ENCODE measurements at regions not wholly inside any gene's neighbourhood (a gene's known extent, or its start where the extent isn't known, plus 50 kb on each side); places are given as distances from the start of the nearest gene placed in this dataset.

DNA sequence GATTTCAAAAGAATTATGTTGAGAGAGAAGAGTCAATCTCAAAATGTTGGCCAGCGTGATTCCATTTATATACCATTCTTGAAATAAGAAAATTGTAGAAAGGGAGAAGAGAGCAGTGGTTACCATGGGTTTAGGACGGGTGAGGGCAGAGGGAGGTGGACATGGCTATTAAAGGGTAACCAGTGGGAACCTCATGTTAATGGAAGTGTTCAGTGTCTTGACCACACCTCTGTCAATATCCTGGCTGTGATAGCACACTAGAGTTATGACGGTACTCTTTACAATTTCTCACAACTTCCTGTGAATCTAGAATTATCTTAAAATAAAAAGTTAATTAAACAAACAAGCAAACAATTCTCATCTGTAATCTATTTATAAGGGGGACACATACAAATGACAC lies 821.2 kb downstream of the VRK1 start:
- no peak for DNase-seq

DNA sequence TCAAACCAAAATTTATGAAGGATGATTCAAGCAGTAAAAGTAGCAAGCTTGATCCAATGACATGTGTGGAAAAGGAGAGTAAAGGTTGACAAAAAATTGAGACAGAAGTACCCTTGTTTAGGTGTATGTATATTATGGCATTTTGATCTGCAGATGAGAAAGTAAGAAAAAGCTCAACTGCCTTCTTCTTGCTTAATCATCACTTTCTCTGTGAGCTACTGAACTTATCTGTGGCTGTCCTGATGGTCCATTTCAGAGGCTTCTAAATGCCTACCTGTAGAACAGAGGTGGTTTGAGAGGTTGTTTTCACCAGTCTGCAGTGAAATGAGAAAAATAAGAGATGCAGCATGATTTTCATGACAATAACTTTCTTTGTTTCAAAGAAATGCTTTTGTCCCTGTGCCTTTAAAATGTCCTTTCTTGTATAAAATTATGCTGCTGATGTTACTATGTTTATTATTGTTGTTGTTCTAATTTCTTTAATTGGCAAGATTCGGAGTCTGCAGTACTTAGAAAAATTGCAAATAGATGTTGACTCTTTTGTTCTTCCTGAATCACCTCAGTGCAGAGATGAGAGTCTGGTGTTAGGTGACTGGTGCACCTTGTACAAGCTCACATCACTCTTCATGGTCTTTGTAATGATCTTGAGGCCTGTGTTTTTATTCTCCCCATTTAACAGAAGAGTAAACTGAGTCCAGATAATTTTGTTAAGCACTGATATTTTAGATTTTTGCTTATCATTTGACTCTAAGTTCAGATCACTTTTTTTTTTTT lies 821.9 kb downstream of the VRK1 start:
- DNase-seq, result no peak

DNA sequence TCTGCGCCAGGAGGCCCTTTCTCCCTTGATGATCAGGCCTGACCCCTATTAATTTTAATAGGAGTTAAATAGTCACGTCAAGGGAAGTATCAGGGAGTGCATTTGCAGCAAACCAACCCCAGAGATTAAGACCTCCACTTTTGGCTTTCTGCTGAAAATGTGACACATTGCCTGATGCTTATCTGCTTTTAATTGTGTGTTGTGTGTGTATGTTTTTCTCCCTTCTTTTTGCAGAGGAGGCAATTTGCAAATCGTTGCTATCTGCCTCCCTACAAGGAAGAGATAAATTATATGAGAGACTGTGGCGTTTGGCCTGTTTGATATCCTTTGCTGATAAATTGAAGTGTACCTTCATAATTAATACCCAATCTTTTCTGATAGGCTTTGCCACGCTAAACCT lies 822.9 kb downstream of the VRK1 start:
- DNase-seq, result no peak

DNA sequence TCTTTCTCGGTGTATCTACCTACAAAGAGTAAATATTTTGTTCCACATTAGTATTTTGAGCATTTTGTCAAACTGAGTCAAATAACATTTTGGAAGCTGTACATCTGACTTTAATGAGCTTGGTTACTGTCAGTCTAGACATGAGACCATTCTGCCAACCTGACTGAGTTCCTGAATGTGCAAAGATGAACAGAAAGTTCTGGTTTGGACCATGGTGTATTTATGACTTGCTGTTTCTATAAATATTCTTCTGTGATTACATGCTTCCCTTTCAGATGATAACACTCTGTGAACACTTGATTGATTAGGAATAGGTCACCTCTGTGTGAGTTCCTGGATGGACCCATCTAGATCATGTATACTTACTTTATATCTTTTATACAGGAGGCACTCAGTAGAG lies 827.8 kb downstream of the VRK1 start:
- DNase-seq, result no peak

DNA sequence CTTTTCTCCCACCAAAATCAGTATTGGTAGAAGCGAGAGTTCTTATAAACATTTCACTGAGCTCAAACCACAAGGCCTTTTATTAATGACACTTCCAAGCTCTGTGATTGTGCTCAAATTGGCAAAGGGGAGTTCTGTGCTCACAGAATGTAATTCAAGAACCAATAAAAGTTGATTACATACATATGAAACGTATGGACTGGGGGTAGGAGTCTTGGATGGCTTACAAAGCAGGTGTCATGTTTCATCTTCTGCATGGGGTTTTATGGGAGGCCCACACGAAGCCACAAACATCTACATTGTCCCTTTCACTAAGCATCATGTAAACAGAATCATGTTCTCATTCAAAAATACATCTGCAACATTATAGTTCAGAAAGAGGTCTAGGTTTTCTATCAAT lies 828.3 kb downstream of the VRK1 start:
- DNase-seq, result no peak

DNA sequence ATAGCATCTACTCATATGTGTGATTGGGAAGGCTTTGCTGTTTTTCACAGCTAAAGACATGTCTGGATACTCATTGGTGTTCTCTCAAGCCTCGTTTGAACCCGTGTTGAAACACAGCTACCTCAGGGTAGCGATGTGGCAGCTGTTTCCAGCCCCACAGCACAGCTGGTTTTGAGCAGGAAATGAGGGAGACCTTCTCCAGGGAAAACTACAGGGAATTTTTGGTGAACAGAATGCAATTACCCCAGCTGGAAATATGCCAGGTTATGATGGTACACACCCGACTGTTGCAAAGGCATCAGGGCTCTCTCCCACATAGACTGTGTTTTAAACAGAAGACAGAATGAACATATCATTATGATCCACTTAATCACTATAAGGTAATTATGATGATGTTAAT lies 828.9 kb downstream of the VRK1 start:
- DNase-seq, result no peak

DNA sequence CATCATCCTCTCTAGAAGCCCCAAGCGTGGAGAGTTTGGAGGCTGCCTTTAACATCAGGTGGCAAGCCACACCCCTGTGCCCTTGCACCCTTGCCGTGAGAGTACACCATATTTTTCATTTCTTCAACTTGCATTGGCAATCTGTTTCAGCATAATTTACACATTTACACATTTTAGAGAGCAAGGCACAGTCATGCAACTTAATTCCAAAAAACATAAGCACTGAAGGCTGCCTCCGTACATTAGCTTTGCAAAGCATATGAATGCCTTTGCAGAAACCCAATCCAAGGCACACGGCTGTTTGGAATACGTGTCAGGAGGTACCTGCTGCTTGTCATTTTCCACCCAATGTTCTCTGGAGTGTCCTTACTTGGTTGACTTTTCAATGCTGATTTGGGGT lies 833.1 kb downstream of the VRK1 start:
- DNase-seq, result no peak

DNA sequence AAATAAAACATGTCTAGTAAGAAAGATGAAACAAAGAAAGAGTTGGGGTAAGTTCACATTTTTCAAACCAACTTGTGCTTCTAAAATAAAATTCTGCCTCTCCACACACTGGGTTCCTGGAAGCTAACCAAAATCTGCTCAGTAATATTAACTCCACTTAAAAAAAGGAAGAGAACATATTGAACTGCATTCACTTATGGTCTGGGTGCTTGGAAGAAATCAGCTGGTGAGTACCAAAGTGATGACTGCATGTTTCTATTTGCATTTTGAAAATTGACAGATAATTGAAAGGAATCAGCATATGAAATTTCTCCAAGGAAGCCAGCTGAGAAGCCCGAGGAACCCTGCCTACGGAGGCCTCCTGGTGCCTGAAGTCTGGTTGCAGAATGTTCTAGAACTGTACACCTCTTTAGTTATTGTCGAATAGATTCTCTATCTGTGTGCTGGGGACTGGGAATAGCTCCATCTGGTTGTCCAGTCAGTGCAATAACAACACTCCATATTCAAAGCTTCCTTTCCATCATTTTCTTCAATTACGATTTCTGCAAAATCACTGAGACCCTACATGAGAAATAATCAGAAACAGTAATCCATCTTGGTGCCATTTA lies 836.1 kb downstream of the VRK1 start:
- DNase-seq, result no peak

DNA sequence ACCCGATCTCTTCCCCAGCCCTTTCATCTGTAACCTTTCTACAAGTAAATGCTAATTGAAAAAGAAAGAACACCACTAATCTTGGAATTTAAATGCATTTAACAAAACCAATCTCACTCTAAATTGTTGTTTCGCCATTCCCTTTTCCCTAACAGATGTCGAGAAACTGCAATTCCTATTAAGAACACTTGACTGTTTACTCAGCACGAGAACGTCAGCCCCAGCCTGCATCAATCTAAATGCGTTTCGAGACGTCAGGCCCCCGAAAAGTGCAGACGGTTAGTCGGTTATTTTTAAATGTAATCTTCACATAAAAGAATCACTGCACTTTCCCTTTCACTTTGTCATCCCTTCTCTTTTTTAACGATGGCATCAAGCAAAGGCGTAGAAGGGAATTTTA lies 837.6 kb downstream of the VRK1 start:
- no peak for DNase-seq

DNA sequence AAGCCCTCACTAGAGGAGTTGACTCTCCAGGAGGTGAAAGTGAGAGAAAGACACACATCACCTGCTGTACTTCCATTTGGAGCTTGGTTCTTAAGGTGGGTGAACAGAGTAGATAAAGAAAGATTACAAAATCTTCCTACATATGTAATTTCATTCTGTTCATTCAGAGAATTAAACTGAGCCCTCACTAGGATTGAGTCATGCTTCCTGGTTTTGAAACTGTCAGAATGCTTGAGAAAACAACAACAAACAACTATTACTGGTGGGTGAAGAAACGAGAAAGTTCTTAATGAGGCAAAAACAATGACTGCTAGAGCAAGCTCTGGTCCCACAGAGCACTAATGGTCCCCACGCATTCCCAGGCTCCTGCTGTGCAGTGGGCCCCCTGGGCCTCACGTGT lies 841.7 kb downstream of the VRK1 start:
- DNase-seq, result no peak

DNA sequence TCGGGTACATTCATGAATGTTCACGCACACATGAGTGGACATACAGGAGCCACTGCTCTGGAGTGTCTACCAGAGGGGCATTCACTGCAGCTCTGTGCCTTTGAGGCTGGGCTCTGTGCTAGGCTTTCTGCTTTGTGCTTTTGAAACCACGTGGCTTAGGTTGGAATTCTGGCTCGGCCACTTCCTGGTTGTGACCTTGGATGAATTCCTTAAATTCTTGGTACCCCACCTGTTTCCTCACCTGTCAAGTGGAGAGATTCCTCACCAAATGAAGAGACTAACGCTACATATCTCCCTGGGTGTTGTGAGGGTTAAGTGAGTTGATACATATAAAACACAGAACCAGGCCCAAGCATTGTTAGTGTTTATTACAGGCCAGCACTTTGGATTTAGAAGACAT lies 842.8 kb downstream of the VRK1 start:
- no peak for DNase-seq

DNA sequence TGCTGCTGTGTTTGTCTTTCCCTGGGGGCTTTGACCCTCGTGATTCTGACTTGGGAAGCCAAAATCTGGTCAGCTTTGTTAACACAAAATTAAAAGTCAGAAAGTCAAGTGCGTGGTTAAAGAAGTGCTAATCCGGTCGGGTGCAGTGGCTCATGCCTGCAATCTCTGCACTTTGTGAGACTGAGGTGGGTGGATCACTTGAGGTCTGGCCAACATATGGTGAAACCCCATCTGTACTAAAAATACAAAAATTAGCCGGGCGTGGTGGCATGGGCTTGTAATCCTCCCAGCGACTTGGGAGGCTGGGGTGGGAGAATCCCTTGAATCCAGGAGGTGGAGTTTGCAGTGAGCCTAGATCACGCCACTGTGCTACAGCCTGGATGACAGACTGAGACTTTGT lies 844.6 kb downstream of the VRK1 start:
- DNase-seq, result no peak

DNA sequence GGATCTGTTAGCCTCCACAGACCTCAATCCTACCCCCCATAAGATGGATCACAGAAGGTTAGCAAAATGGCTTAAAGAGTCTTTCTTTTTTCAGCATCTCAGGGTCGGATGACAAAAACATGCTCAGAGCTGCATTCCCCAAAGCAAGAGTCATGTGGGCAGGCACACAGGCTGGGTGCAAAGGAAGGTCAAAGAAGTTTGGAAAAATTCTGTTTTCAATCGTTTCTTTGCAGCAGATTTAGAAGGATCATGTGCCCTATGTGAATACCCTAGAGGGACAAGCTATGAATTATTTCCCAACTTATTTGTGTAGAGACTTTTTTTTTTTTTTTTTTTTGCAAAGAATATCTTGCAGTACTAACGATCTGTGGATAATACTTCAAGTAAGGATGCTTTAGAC lies 845.4 kb downstream of the VRK1 start:
- no peak for DNase-seq

DNA sequence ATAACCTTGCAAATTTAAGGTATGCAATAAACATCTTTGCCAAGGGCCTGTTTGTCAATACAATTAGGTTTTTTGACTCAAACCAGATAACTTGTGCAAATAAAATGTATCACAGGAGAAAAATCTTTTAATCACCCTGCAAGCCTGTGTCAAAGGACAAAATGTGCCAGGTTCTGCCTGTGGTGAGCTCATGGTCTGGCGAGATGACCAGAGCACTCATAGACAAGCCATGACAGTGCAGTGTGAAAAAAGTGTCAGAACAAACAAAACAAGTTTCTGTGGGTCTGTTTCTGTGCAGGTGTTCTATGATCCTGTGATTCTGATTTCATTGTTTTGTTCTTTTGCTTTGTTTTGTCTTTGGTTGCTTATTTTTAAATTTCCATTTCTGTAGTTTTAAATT lies 847.2 kb downstream of the VRK1 start:
- DNase-seq, result no peak

DNA sequence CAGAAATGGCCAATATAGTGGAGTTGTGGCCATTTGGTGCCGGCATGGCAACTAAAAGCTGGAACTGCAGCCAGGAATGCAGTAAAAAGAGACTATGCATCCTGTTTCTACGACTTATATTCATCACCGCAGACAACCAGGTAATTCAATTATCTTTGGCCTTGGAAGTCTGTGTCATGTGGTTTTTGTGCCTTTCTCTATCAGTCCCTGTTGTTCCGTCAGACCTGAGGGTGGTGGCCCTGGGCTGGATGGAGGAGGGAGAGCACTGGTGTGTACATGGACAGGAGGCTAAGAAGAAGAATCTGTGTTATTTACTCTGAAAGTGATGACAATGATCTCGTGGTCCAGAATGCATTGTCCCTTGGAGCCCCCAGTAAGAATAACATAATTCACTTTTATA lies 852.6 kb downstream of the VRK1 start:
- no peak for DNase-seq

DNA sequence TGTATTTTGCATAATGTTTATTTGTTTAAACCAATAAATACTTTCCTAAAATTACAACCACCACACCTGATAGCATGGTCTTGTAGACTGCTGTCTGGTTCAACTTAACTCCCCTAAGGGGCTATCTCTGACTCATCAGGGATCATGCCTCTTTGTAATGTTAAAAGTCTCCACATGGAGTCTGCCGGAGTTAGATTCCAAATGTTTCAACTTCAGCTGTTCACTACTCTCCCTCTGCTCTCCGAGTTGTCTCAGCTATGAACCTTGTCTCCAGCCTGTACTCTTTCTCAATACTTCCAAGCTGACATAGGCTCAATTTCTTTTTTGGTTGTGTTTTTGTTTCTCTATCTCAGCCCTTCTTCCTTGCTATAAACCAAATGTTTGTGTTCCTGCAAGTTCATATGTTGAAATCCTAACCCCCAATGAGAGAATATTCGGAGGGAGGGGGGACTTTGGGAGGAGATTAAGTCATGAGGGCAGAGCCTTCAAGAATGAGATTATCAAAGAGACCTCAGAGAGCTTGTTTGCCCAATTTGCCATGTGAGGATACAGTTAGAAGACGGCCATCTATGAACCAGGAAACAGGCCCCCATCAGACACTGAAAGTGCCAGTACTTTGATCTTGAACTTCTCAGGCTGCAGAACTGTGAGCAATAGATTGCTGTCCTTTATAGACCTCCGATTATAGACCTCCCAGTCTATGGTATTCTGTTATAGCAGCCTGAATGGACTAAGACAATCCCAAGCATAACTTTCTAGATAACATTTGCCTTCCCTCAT lies 858.2 kb downstream of the VRK1 start:
- no peak for DNase-seq

DNA sequence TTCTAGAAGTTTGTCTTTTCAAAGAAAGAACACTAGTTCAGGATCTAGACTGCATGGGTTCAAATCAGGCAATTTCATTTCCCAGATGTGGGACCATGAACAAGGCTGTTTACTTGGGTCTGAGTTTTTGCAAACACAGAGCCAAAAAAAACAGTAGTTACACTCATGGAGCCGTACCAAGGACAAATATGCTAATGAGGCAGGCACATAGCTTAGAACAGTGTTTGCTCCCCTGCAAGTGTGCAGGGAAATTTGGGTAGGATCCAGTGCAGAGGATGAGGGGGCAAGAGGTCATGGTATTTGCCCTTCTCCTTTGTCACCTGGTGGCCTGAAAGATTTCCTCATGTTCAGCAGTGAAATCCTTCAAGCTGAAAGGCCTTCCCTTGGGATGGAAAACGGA lies 860.4 kb downstream of the VRK1 start:
- no peak for DNase-seq

DNA sequence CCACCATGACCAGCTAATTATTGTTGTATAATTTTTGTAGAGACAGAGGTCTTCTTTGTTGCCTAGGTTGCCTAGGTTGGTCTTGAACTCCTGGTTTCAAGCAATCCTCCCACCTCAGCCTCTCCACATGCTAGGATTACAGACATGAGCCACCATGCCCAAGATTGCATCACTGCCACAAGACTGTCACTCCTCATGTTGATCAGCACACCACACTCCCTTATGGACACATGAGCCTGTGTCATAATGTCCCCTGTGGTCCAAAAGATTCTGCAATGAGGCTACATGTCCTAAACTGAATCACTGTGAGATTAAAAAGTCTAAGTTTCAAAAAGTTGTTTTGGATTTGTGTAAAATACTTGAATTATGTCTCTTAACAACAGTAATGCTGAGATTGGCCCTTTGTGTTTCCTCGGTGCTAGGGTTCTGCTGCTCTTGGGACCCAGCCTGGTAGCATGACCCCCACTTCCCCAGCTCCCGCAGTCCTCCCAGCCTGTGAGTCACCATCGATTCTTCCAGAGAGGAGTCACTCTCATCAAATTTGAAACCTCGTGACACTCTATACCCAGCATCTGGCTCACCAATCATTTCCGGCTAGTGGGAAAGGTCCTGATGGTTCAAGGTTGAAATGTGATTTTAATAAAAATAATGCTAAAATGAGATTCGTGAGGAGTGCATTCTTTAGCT lies 890.9 kb downstream of the VRK1 start:
- no peak for DNase-seq

DNA sequence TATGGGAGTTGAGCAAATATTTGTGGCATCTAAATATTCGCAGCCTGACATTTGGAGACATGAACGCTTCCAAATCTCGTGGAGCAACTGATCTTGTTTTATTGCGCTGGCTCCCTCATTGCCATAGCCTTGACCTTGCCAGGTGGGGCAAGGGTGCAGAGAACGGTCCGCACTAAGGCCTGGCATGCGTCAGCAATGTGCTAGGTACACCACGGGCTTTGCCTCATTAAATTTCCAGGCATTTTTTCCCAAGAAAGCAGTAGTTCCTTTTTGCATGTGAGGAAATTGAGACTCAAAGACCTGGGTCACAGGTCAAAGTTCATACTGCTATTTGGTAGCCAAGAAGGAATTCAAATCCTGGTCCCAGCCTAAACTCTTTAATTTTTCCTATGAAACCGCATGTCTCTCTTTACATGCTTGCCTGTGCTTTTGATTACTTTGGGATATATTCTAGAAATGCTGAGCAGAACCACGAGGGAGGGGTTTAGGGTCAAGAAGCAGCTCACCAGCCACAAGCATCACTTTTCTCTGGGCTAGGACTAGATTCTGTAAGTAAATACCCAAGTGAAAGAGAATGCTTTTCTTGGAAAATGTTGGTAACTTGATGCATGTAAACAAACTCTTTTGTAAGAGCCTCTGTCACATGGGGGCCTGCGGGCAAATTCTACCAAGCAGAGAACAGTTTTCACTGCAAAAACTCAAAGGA lies 891.6 kb downstream of the VRK1 start:
- no peak for DNase-seq

DNA sequence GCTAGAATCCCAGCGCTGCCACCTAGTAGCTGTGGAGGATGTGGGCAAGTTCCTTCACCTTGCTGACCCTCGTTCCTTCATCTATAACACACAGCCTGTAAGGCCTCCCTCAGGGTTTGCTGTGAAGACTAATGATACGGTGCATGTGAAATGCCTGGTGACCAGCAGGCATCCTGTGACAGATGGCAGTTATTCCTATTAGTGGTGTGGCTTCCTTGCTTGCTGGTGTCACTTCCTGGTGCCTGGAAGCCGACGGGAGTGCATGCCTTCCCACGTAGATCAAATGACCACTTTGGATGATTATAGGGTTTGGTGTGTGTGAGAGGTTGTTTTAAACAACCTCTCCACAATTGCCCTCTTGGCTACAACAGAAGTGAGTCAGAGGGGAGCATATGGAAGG lies 894.9 kb downstream of the VRK1 start:
- DNase-seq, result no peak

DNA sequence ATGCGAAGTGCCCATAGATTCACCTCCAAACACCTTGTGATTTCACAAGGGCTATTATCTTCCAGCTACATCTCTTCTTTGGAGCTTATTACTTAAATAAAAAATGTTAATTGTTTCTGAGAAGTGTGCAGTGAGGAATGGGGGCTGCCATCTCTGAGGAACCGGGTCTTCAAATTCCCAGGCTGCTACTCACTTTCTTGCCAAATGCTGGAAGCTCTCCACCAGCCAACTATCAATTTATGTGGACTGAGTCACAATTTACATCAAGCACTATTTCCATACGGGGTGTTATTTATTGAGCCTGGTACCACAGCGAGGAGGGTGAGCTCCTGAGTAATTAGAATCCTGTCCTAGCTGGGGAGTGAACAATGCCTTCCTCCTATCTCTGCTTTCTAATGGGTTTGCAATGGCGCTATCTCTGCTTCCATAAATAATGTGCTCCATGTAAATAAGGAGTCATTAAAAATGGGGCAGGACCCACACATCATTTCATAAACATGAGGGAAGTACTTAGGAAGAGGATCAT lies 898.3 kb downstream of the VRK1 start:
- DNase-seq, result no peak

DNA sequence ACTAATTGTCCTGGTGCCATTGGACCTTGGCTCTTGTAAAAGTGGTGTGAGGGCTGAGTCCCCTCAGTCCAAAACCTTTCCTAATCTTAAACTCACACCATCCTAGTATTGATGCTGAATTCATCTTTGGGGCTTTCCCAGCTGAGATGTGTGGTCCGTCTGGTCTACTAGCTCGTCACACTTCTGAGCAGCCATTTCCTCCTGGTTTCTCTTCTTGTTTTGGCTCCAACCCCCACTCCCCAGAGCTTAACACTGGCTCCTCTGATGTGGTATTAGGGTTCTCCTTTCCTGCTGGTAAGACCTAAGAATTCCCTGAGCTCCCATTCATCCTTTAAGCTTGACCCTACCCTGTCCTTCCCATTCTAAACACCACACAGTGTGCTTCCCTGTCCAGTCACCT lies 900.6 kb downstream of the VRK1 start:
- DNase-seq, result no peak

DNA sequence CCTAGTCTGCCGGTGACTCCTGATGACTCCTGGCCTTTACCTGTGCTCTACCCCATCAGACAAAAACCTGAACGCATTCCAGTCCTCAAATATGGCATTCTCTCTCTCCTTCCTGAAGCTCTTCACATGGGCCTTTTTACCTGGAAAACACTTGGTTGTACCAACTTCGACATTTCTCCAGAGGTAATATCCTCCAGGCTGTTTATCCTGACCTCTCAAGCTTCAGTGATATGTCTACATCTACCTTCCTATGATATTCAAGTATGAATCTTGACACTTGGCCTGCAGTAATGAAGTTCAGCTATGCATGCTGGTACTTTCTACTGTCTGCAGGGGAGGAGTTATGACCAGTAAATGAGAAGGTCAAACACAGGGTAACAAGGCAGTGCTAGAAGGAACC lies 901.8 kb downstream of the VRK1 start:
- no peak for DNase-seq
